ENCODE measurements at regions not wholly inside any gene's neighbourhood (a gene's known extent, or its start where the extent isn't known, plus 50 kb on each side); places are given as distances from the start of the nearest gene placed in this dataset.
A peak's percentile ranks its signal among the peaks of the same experiment; 100 is the strongest.

DNA sequence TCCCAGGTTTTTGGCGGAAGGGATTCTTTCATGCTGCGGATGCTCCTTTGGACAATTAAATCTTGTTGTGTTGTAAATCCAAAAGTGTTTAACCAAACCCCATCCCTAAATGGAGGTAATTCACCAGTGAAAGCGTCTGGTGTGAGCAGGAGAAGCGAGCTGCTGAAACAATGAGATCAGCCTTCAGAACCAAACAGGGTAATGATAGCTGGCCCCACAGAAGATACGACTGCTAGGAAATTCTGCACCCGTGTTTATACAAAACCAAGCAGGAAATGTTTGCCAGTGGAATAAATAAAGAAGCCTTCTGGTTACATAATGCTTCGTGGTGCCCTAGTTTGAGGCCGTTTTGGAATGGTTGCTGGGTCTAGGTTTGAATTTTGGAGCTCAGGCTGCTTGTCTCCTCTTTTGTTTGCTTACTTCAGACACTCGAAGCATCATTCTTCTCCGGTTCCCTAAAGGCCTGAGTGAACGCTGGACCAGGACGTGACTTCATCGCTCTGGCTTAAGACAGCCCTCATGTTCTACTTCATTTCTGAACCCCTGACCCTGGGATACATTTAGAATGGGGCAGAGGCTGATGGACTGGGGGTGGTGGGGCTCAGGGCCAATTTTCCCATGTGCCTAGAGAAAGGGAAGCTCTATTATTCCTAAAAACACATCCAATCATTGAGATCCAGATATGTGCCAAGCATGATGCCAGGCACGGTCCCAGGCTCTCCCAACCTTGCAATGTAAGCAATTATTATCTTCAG is 61.6 kb upstream of the JAG1 start:
- H2AFZ ChIP-seq (replicated peaks), result peak overlapping the region; percentile 15
- no peaks in the 10 kb centered on the region for H3K27me3 ChIP-seq
- H3K4me1 ChIP-seq, result no peaks in the 10 kb centered on the region
- Mint-ChIP-seq H3K4me1 (no peaks in the 10 kb centered on the region), H3K27ac (no peak overlapping the region), H3K27me3 (ENCODE audit: insufficient read depth, low read depth) (peaks cover 7% of the 10 kb centered on the region), H3K9me3 (peaks cover 9% of the 10 kb centered on the region), H3K4me3 (no peak overlapping the region), H3K36me3 (no peaks in the 10 kb centered on the region)
- TF ChIP-seq EZH2phosphoT487 (IDR thresholded peaks at IDR 0.05) (no peak), EZH2 (IDR thresholded peaks at IDR 0.05) (no peak)
- TF ChIP-seq, protein P1, sequence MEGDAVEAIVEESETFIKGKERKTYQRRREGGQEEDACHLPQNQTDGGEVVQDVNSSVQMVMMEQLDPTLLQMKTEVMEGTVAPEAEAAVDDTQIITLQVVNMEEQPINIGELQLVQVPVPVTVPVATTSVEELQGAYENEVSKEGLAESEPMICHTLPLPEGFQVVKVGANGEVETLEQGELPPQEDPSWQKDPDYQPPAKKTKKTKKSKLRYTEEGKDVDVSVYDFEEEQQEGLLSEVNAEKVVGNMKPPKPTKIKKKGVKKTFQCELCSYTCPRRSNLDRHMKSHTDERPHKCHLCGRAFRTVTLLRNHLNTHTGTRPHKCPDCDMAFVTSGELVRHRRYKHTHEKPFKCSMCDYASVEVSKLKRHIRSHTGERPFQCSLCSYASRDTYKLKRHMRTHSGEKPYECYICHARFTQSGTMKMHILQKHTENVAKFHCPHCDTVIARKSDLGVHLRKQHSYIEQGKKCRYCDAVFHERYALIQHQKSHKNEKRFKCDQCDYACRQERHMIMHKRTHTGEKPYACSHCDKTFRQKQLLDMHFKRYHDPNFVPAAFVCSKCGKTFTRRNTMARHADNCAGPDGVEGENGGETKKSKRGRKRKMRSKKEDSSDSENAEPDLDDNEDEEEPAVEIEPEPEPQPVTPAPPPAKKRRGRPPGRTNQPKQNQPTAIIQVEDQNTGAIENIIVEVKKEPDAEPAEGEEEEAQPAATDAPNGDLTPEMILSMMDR (IDR thresholded peaks at IDR 0.05), result no peak
- H3K79me2 ChIP-seq (ENCODE audit: low read depth), result no peaks in the 10 kb centered on the region
- no peaks in the 10 kb centered on the region for H3K36me3 ChIP-seq
- H3K9ac ChIP-seq, result no peak overlapping the region
- H3K4me3 ChIP-seq, result no peak overlapping the region
- no peak overlapping the region for H3K27ac ChIP-seq
- no peaks in the 10 kb centered on the region for H3K9me3 ChIP-seq (ENCODE audit: low read depth)
- no peak overlapping the region for H3K4me2 ChIP-seq
- no peaks in the 10 kb centered on the region for H4K20me1 ChIP-seq (ENCODE audit: low read depth)
- DNase-seq (ENCODE audit: low spot score), result no peak
- no peaks in the 10 kb centered on the region for H3F3A ChIP-seq (ENCODE audit: low read depth)

- H3K27ac ChIP-seq, result no peak overlapping the region
- H3K4me3 ChIP-seq, result no peak overlapping the region
- Mint-ChIP-seq H3K27ac (no peak overlapping the region), H3K9me3 (peaks cover 6% of the 10 kb centered on the region), H3K36me3 (no peaks in the 10 kb centered on the region), H3K27me3 (ENCODE audit: insufficient read depth, low read depth) (peaks cover 3% of the 10 kb centered on the region), H3K4me1 (no peaks in the 10 kb centered on the region), H3K4me3 (no peak overlapping the region)
- no peaks in the 10 kb centered on the region for H3K27me3 ChIP-seq
- no peak for DNase-seq (ENCODE audit: low spot score)
- TF ChIP-seq EZH2 (IDR thresholded peaks at IDR 0.05) (no peak), EZH2phosphoT487 (IDR thresholded peaks at IDR 0.05) (no peak)
- TF ChIP-seq, protein P1 (IDR thresholded peaks at IDR 0.05), result no peak
- no peak overlapping the region for H3K9ac ChIP-seq
- H3K79me2 ChIP-seq (ENCODE audit: low read depth), result no peaks in the 10 kb centered on the region
- no peaks in the 10 kb centered on the region for H3K36me3 ChIP-seq
- no peak overlapping the region for H3K4me2 ChIP-seq
- H3K9me3 ChIP-seq (ENCODE audit: low read depth), result no peaks in the 10 kb centered on the region
- H3F3A ChIP-seq (ENCODE audit: low read depth), result no peaks in the 10 kb centered on the region
- H3K4me1 ChIP-seq, result no peaks in the 10 kb centered on the region
- no peak overlapping the region for H2AFZ ChIP-seq (replicated peaks)
- no peaks in the 10 kb centered on the region for H4K20me1 ChIP-seq (ENCODE audit: low read depth)
These were observed 65.3 kb upstream of the JAG1 start for GRCh38 chr20:10739134-10739533.

- no peak overlapping the region for H2AFZ ChIP-seq (replicated peaks)
- no peak overlapping the region for H3K4me3 ChIP-seq
- H3K4me1 ChIP-seq, result no peaks in the 10 kb centered on the region
- Mint-ChIP-seq H3K27ac (no peak overlapping the region), H3K4me1 (no peaks in the 10 kb centered on the region), H3K4me3 (no peak overlapping the region), H3K27me3 (ENCODE audit: insufficient read depth, low read depth) (peaks cover 3% of the 10 kb centered on the region), H3K9me3 (peaks cover 6% of the 10 kb centered on the region), H3K36me3 (no peaks in the 10 kb centered on the region)
- no peaks in the 10 kb centered on the region for H3K9me3 ChIP-seq (ENCODE audit: low read depth)
- no peak overlapping the region for H3K4me2 ChIP-seq
- no peaks in the 10 kb centered on the region for H3K27me3 ChIP-seq
- no peaks in the 10 kb centered on the region for H3K36me3 ChIP-seq
- H3K9ac ChIP-seq, result no peak overlapping the region
- no peak for DNase-seq (ENCODE audit: low spot score)
- H4K20me1 ChIP-seq (ENCODE audit: low read depth), result no peaks in the 10 kb centered on the region
- no peaks in the 10 kb centered on the region for H3F3A ChIP-seq (ENCODE audit: low read depth)
- TF ChIP-seq EZH2 (IDR thresholded peaks at IDR 0.05) (no peak), EZH2phosphoT487 (IDR thresholded peaks at IDR 0.05) (no peak)
- TF ChIP-seq, protein P1 (IDR thresholded peaks at IDR 0.05), result no peak
- H3K79me2 ChIP-seq (ENCODE audit: low read depth), result no peaks in the 10 kb centered on the region
- H3K27ac ChIP-seq, result no peak overlapping the region
These were observed 65.8 kb upstream of the JAG1 start for GRCh38 chr20:10739566-10739965.
